Pancreas (tissue), 10 donors: ENCODE measurements at regions not wholly inside any gene's neighbourhood (a gene's known extent, or its start where the extent isn't known, plus 50 kb on each side); places are given as distances from the start of the nearest gene placed in this dataset.
A peak's percentile ranks its signal among the peaks of the same experiment; 100 is the strongest.
"Not testable (repeated sequence)": the region's sequence is repeated elsewhere in the genome, so short reads cannot be mapped to it uniquely, and the experiment has no call there.

Source experiments
- ATAC-seq, 4 donors: fragments of 200-7000 bp; cut with Tn5 transposase; one replicate each; pipeline versions ENCODE4 v1.8.0 to v1.9.1; 2020; ENCODE audit warnings: mild to moderate bottlenecking in 4 of 4, moderate library complexity in 4 of 4
- DNase-seq, 6 donors: peaks; one replicate each; pipeline ENCODE4 v3.0.0-alpha.2; 2020
- FAIRE-seq: peaks from 2 replicates; lab custom pipeline; 2012; peaks lifted over from hg19 to GRCh38; lab: Jason Lieb, UNC
- H3K27ac ChIP-seq, 4 donors: fragments of 200-600 bp; sonication (generic); 1 replicate in 3 of 4; 2 replicates in 1 of 4; pipeline versions ENCODE4 v1.5.0 to v1.8.0; 2020
- H3K27me3 ChIP-seq, 4 donors: fragments of 200-600 bp; one replicate each; pipeline ENCODE4 v1.8.0; 2021
- H3K36me3 ChIP-seq, 3 donors: fragments of 200-600 bp; sonication (generic) in 1 of 3; one replicate each; pipeline versions ENCODE4 v1.5.0 to v1.8.0; 2020 to 2021
- H3K4me1 ChIP-seq, 3 donors: fragments of 200-600 bp; one replicate each; pipeline ENCODE4 v1.8.0; 2021
- H3K4me3 ChIP-seq, 4 donors: fragments of 200-600 bp; sonication (generic) in 2 of 4; one replicate each; pipeline versions ENCODE4 v1.5.0 to v1.8.0; 2020 to 2021
- H3K9me3 ChIP-seq, 4 donors: fragments of 200-600 bp; one replicate each; pipeline ENCODE4 v1.8.0; 2021
- CTCF ChIP-seq, 4 donors: fragments of 200-600 bp; sonication (generic) in 3 of 4; IDR thresholded peaks; one replicate each; pipeline versions ENCODE4 v1.5.0 to v1.8.0; 2021; ENCODE audit warnings: antibody characterized with exemption in 4 of 4
- WGBS, 2 donors: extraction: QIAGEN DNeasy Blood & Tissue Kit; methylation state at CpG; one replicate each; pipeline ENCODE4 v1.1.7; 2013; 5-methylcytosine and 5-hydroxymethylcytosine counted together
- intact Hi-C, 3 donors: fragments of 100-400 bp; cut with DNase I; formaldehyde crosslinking; loops; one replicate each; pipeline versions ENCODE4 v1.11.1 to v1.14.2; 2022
- donor health status: healthy with polysubstance abuse.
- donor health status: DM: no; HTN: no; CAD: no; lungs with moderate emphysema.
- donor health status: DM: no; HTN: no; CAD: no.
- donor health status: control.
- donor health status: control.
- donor health status: Bipolar disorder and iron deficiency.
- donor health status: DM: yes; HTN: yes; CAD: no.
- donor health status: DM: no; HTN: no; CAD: no.
- donor health status: DM: no; HTN: no; CAD: no.
- donor health status: DM: yes; HTN: yes; CAD: no.

DNA sequence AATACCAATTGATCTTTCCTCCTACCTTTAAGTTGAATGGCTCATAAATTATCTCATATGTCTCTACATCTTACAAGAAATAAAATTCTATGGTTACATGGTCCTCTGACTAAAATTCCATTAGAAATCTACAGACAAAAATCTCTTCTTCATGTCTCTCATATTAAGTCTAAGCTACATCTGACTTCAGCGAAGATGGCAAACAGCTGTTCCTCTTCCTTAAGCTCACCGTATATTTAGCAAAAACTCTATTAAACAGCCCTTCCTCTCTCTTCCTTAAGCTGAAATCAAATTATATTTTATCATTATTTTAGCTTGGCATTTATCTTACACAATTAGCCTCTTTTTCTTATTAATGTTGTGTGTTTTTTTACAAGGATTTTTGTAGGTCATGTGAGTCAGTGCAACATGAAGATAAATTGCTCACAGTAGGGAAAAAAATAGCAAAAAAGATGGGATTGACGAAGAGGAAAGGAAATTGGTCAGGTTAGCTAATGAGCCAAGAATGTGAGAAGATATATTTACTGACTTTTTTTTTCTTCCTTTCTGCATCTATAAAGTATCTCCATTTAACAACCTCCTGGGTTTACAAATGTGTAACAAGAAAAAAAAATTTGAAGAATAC lies 2412.8 kb downstream of the ARAP2 start:
- Histone ChIP-seq H3K36me3 (no peaks in the 10 kb centered on the region), H3K4me1 (no peaks in the 10 kb centered on the region), H3K27ac (no peak overlapping the region), H3K4me3 (no peak overlapping the region), H3K27me3 (no peaks in the 10 kb centered on the region), H3K9me3 (no peaks in the 10 kb centered on the region)
- FAIRE-seq (no peak), ATAC-seq (no peak), DNase-seq (no peak)
- WGBS, 2 donors: 50 to 69% methylated on average over 3 of the region's 3 CpGs
- intact Hi-C loops: no loop called here
- no peak for TF ChIP-seq CTCF (IDR thresholded peaks at IDR 0.05)

DNA sequence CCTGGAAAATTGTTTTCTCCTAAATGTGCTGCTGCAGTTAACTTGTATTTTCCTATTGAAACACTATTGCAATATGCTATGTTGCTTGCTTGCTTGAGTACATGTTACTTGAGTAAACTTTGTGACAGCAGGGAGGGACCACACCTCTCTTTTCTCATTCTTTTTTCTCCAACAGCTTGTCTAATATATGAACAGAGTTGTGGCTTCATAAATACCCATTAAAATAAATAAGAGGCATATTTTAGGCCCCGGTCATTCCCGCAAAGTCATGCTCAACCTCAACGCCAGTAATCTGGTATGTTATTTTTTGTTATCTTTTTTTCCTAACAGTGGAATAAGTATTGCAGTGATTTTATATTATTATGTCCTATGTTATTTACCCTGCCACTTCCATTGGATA lies 2408.6 kb downstream of the ARAP2 start:
- intact Hi-C loops, H3K27me3 ChIP-seq, H3K36me3 ChIP-seq, H3K9me3 ChIP-seq, H3K27ac ChIP-seq, H3K4me1 ChIP-seq, FAIRE-seq, DNase-seq, H3K4me3 ChIP-seq, ATAC-seq: not testable (repeated sequence)
- WGBS, 2 donors: 64 to 77% methylated on average over 3 of the region's 3 CpGs

DNA sequence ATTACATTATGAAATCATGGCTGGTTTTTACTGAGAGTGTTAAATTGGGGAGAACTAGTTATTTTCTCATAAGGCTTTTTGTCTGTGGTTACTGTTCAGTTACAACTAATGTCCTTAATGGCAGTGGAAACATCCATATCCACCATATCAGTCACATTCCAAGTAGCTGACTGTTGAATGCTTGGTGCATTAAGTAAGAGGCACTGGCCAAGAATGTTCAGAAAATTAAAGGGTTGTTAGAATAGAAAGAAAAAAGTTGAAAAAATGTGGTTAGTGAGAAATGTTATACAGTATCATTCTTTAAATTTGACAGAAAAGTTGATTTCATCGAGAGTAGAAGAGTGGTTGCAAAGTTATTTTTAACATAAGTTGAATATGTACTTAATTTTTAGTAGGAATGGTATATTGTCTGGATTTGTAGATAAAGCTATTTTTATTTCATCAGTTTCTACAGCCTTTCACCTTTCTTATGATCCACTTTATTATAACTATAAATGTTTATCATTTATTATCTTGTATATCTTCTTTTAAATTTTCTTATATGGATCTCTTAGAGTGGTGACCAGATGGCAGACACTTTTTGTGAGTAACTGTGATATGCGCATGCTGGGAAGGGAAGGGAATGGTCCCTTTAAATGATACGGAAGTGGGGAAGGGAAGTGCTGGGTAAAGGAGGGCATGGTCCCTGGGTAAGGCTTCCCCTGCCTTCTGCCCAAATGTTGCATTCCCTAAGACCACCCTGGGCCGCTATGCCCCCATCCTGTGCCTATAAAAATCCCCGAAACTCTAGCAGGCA lies 2407.1 kb downstream of the ARAP2 start:
- no peaks in the 10 kb centered on the region for H3K36me3 ChIP-seq
- no peaks in the 10 kb centered on the region for H3K4me1 ChIP-seq
- H3K27me3 ChIP-seq: no peaks in the 10 kb centered on the region
- ATAC-seq (no peak), DNase-seq (no peak), FAIRE-seq (no peak)
- no peak overlapping the region for H3K4me3 ChIP-seq
- H3K9me3 ChIP-seq: no peaks in the 10 kb centered on the region
- WGBS, 2 donors: 66 to 72% methylated on average over 5 of the region's 5 CpGs
- no peak for TF ChIP-seq CTCF (IDR thresholded peaks at IDR 0.05)
- intact Hi-C loops: no loop called here
- H3K27ac ChIP-seq: no peak overlapping the region

GRCh38 chr4:33841120-33841519 lies 2403.2 kb downstream of the ARAP2 start:
- FAIRE-seq: no peak
- no peak for DNase-seq
- TF ChIP-seq CTCF (IDR thresholded peaks at IDR 0.05): no peak
- ATAC-seq: no peak
- Histone ChIP-seq H3K27ac (no peak overlapping the region), H3K4me1 (no peaks in the 10 kb centered on the region), H3K4me3 (no peak overlapping the region), H3K36me3 (no peaks in the 10 kb centered on the region), H3K9me3 (no peaks in the 10 kb centered on the region), H3K27me3 (no peaks in the 10 kb centered on the region)
- intact Hi-C loops: no loop called here
- WGBS, 2 donors: 12% methylated on average over 1 of the region's 1 CpG

- Histone ChIP-seq H3K9me3 (no peaks in the 10 kb centered on the region), H3K4me3 (no peak overlapping the region), H3K27me3 (no peaks in the 10 kb centered on the region), H3K36me3 (no peaks in the 10 kb centered on the region), H3K27ac (no peak overlapping the region), H3K4me1 (no peaks in the 10 kb centered on the region)
- FAIRE-seq (no peak), DNase-seq (no peak), ATAC-seq (no peak)
- no peak for TF ChIP-seq CTCF (IDR thresholded peaks at IDR 0.05)
- 53 to 66% methylated on average over 3 of the region's 3 CpGs for WGBS, 2 donors
- intact Hi-C loops: no loop called here
These were observed 2393.9 kb downstream of the ARAP2 start for GRCh38 chr4:33850371-33850902.

- intact Hi-C loops, H3K27ac ChIP-seq, H3K27me3 ChIP-seq, DNase-seq, H3K4me3 ChIP-seq, H3K9me3 ChIP-seq, H3K4me1 ChIP-seq, ATAC-seq, H3K36me3 ChIP-seq: not testable (repeated sequence)
- FAIRE-seq: peak; percentile 79
These were observed 2390.6 kb downstream of the ARAP2 start for GRCh38 chr4:33853670-33854069.
